ENCODE measurements at regions not wholly inside any gene's neighbourhood (a gene's known extent, or its start where the extent isn't known, plus 50 kb on each side); places are given as distances from the start of the nearest gene placed in this dataset.

DNA sequence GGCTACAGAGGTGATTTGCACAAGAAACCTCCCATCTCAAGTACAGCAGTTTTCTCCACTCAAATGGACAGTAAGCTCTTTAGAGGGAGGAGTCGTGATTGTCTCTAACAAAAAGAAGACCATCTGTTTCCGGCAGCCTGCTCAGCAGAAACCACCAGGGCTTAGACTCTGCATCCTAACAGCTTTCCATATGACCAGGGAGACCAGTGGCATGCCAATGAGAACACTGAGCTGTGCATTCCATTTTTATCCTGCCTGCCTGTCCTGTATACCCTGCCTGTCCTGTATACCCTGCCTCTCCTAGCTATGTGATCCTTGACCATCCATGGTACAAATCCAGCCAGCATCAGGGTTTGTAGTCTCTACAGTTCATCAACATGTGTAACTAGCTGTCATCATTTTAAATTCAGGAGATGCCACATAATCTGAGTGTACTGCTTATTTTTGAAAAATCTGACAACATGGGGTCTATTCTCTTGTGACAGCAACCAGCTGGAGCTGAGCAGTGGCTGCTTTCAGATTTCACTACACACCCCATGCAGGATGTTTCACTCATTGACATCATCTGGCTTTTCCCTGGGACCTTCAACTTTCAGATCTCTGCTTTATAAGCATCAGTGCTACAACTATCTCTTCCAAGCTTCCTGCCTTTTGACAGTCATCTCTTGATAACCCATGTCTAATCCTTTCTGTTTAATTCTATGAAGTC is 50.5 kb upstream of the POU2AF2 start:
- peaks cover 5% of the 10 kb centered on the region for H3K27me3 Mint-ChIP-seq (ENCODE audit: low read depth)
- H3K36me3 Mint-ChIP-seq (ENCODE audit: low read depth) = no peaks in the 10 kb centered on the region
- no peak for DNase-seq
- H3K9me3 Mint-ChIP-seq = no peaks in the 10 kb centered on the region
- H3K4me1 Mint-ChIP-seq (ENCODE audit: low read depth) = no peaks in the 10 kb centered on the region
- CTCF ChIA-PET = interaction anchor here (0.9 kb wide), 1 partner anchor 669 kb away, joined by 3 read pairs; no protein-coding TSS in a partner anchor
- no peak overlapping the region for H3K4me3 Mint-ChIP-seq
- intact Hi-C loops (cut with micrococcal nuclease) = no loop called here
- no peak overlapping the region for H3K27ac Mint-ChIP-seq

DNA sequence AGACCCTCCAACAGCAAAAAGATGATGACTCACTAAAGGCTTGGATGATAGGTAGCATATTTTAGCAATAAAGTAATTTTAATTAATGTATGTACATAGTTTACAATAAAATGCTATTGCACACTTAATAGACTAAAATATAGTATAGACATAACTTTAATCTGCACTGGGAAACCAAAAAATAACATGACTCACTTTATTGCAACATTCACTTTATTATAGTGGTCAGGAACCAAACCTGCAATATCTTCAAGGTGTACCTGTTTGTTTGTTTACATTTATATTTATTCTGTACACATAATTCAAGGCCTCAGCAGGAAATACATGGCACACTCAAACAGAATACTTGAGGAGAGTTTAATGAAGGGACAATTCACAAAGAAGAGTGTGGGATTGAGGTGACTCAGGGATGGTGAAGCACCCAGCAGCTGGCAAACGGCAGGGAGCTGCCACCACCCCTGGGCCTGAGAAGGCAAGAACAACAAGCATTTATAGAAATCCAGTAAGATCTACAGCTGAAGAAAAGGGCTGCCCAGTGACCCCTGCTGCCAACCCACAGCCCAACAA is 51.5 kb upstream of the POU2AF2 start:
- no peaks in the 10 kb centered on the region for H3K4me1 Mint-ChIP-seq (ENCODE audit: low read depth)
- H3K27ac Mint-ChIP-seq = no peak overlapping the region
- intact Hi-C loops (cut with micrococcal nuclease) = no loop called here
- no peaks in the 10 kb centered on the region for H3K9me3 Mint-ChIP-seq
- no peak overlapping the region for H3K4me3 Mint-ChIP-seq
- no peaks in the 10 kb centered on the region for H3K36me3 Mint-ChIP-seq (ENCODE audit: low read depth)
- H3K27me3 Mint-ChIP-seq (ENCODE audit: low read depth) = peaks cover 5% of the 10 kb centered on the region
- CTCF ChIA-PET = no interaction called here
- no peak for DNase-seq

DNA sequence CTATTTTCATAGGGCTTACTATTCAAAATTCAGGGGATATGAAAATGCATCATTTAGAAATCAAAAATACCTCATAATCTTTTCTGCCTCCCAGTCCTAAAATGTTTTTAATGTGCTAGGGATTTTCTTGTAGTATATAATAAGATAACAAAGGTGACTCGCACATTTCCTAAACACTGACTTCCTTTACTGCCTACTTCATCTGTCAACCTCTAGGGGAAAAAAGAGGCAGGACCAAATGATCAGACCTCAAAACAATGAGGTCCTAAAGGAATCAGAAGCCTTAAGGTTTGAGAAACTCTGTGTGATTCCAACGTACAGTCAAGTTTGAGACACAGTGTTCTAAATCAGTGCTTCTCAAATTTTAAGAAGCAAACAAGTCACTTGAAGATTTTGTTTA is 56.1 kb upstream of the POU2AF2 start:
- Mint-ChIP-seq H3K27ac (no peak overlapping the region), H3K4me3 (no peak overlapping the region), H3K27me3 (ENCODE audit: low read depth) (peaks cover 16% of the 10 kb centered on the region), H3K9me3 (no peaks in the 10 kb centered on the region), H3K4me1 (ENCODE audit: low read depth) (peaks cover 4% of the 10 kb centered on the region), H3K36me3 (ENCODE audit: low read depth) (no peaks in the 10 kb centered on the region)
- no peak for DNase-seq
- intact Hi-C loops (cut with micrococcal nuclease) = no loop called here
- CTCF ChIA-PET = no interaction called here

DNA sequence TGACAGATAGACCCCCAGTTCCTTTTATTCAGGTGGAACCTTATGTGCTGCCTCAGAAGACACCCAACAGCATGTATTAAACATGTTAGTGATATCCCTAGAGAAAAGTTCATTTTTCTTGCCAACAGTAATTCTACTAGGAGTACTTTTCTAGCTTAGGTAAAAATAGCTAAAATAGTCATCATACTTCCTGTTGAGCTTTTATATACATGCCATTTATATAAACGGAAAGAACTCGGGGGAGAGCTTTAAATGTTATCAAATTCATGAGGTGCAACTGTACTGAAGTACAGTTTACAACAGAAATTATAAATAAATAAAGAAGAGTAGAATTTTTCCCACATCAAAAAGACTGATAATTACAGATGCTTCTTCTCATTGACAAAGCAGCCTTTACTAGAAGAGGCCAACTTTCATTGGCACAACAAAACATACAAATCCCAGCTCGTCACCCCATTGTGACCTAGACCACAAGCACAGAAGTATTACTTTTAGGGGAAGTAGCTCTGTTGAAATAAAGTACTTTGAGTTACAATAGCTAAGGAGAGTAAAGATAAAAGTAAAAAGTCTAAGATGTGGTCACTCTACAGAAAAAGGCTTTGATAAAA is 59.1 kb upstream of the POU2AF2 start:
- CTCF ChIA-PET = interaction anchor here (1.7 kb wide), 1 partner anchor 44 kb away, joined by 3 read pairs; no protein-coding TSS in a partner anchor
- no peak for DNase-seq
- H3K27me3 Mint-ChIP-seq (ENCODE audit: low read depth) = peaks cover 16% of the 10 kb centered on the region
- intact Hi-C loops (cut with micrococcal nuclease) = no loop called here
- no peaks in the 10 kb centered on the region for H3K36me3 Mint-ChIP-seq (ENCODE audit: low read depth)
- H3K9me3 Mint-ChIP-seq = no peaks in the 10 kb centered on the region
- no peak overlapping the region for H3K4me3 Mint-ChIP-seq
- H3K4me1 Mint-ChIP-seq (ENCODE audit: low read depth) = peaks cover 4% of the 10 kb centered on the region
- no peak overlapping the region for H3K27ac Mint-ChIP-seq

DNA sequence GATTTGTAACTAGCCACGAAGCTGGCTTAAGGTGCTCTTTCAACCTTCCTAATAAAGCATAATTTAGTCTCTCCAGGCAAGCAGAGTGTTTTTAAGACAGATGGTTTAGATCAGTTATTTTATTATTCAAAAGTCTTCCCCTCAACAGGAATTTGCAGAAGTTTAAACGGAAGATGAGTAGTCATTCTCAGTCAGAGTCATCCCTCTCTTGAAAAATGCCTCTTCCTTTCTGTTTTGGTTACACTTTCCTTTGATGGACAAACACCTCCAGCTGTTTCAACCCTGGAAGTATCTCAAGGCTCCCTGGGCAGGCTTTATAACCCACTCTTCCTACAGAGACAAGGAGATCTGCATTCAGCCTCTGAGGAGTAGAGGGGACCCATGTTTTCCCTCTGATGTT is 60.3 kb upstream of the POU2AF2 start:
- Mint-ChIP-seq H3K9me3 (no peaks in the 10 kb centered on the region), H3K27me3 (ENCODE audit: low read depth) (peaks cover 13% of the 10 kb centered on the region), H3K4me3 (no peak overlapping the region), H3K4me1 (ENCODE audit: low read depth) (peaks cover 4% of the 10 kb centered on the region), H3K27ac (no peak overlapping the region), H3K36me3 (ENCODE audit: low read depth) (no peaks in the 10 kb centered on the region)
- intact Hi-C loops (cut with micrococcal nuclease) = no loop called here
- CTCF ChIA-PET = no interaction called here
- no peak for DNase-seq

DNA sequence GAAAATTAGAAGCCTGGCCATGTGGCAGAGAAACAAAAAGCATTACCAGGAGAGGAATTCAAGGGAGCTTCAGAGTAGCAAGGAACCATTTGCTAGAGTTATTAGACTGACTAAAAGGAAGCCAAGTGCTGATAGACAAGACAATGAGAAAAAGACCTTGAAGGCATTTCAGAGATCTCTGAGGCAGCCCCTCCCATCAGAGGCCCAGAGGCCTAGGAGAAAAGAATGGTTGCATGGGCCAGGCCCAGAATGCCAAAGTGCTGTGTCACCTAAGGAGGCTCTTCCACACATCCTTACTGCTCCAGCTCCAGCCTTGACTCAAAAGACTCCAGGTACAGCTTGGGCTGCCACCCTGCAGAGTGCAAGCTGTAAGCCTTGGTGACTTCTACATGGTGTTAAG is 61.8 kb upstream of the POU2AF2 start:
- peaks cover 6% of the 10 kb centered on the region for H3K4me1 Mint-ChIP-seq (ENCODE audit: low read depth)
- no peak overlapping the region for H3K4me3 Mint-ChIP-seq
- CTCF ChIA-PET = no interaction called here
- no peak for DNase-seq
- H3K9me3 Mint-ChIP-seq = no peaks in the 10 kb centered on the region
- peaks cover 13% of the 10 kb centered on the region for H3K27me3 Mint-ChIP-seq (ENCODE audit: low read depth)
- no peaks in the 10 kb centered on the region for H3K36me3 Mint-ChIP-seq (ENCODE audit: low read depth)
- no peak overlapping the region for H3K27ac Mint-ChIP-seq
- intact Hi-C loops (cut with micrococcal nuclease) = no loop called here

DNA sequence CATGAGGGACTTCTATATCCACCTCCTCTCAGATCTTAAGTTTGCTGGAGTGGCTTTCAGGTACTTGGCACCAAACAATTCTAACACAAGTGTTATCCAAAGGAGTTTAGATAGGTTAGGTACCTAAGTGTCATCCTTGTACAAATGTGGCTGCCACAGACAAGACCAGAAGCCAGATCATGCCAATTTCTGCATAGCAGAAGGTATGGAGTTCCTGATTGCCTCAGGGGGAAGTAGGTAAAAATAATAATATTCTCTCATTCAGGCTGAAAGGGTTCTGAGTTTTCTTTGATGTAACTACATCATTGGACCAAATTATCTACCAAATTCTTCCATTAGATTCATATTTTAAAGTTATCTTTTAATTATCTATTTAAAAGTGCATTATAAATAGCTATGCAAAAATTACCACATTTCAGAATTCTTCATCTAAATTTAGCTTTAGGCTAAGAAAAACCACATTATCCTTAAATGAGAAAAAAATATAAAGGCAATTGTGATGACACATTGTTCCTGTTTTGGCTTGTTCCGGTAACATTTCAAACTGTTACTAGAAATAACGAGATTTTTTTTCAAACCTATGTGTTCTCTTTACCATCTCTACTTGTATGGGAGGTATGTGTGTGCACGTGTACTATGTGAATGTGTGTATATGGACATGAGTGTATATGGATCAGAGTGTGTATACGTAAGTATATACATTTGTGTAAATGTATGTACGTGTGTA is 66.2 kb upstream of the POU2AF2 start:
- Mint-ChIP-seq H3K4me1 (ENCODE audit: low read depth) (peaks cover 2% of the 10 kb centered on the region), H3K27ac (no peak overlapping the region), H3K9me3 (no peaks in the 10 kb centered on the region), H3K36me3 (ENCODE audit: low read depth) (no peaks in the 10 kb centered on the region), H3K27me3 (ENCODE audit: low read depth) (no peaks in the 10 kb centered on the region), H3K4me3 (no peak overlapping the region)
- intact Hi-C loops (cut with micrococcal nuclease) = no loop called here
- DNase-seq = no peak
- CTCF ChIA-PET = interaction anchor here (0.7 kb wide), 1 partner anchor 91 kb away, joined by 3 read pairs; no protein-coding TSS in a partner anchor

DNA sequence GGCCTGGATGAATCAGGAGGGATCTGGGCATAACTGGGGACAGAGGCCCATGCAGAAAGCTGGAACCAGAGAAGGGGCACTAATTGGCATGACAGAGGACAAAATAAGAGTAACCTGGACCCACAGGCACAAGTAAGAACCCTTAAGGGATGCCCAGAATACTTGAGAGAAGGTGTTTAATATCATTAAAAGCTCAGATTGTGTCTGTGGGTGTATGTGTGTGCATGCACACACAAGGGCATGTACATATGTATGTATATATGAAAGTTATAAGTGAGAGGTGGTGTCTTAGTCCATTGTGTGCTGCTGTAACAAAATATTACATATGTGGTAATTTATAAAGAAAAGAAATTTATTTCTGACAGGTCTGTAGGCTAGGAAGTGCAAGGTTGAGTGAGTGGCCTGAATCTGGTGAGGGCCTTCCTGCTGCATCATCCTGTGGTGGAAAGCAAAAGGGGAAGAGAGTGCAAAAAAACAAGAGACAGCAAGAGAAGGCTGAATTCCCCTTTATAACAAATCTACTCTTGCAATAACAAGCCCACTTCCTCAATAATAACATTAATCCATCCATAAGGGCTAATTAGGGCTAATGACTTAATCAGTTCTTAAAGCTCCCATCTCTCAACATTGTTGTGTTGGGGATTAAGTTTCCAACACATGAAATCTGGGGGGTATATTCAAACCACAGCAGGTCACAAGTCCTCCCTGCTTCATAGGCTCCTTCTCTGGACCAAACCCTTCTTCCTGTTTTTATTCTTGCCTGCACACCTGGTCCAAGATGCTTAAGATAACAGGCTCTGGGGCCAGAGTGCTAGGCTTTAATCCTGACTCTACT is 68.3 kb upstream of the POU2AF2 start:
- no peak for DNase-seq
- H3K27ac Mint-ChIP-seq = no peak overlapping the region
- no peak overlapping the region for H3K4me3 Mint-ChIP-seq
- CTCF ChIA-PET = no interaction called here
- no peaks in the 10 kb centered on the region for H3K27me3 Mint-ChIP-seq (ENCODE audit: low read depth)
- H3K36me3 Mint-ChIP-seq (ENCODE audit: low read depth) = no peaks in the 10 kb centered on the region
- intact Hi-C loops (cut with micrococcal nuclease) = no loop called here
- H3K4me1 Mint-ChIP-seq (ENCODE audit: low read depth) = peaks cover 2% of the 10 kb centered on the region
- no peaks in the 10 kb centered on the region for H3K9me3 Mint-ChIP-seq

DNA sequence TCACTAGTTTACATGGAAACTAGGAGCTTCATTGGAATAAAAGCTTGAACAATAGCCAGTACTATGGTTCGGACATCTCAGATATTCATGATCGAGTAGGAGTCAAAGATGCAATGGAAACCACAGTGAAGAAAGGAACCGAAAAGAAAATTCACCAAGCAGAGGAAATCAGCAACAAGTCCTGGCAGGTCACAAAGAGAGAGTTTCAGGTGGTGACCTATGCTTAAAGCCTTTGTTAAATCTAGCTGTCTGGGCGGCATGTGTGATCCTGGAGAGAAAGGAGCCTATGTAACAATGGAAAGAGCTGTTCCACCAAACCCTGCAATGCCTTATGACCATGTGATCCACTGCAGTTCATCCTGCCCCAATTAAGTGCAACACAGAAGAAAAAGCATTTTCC is 68.9 kb upstream of the POU2AF2 start:
- Mint-ChIP-seq H3K9me3 (no peaks in the 10 kb centered on the region), H3K27me3 (ENCODE audit: low read depth) (no peaks in the 10 kb centered on the region), H3K4me3 (no peak overlapping the region), H3K4me1 (ENCODE audit: low read depth) (peaks cover 2% of the 10 kb centered on the region), H3K36me3 (ENCODE audit: low read depth) (no peaks in the 10 kb centered on the region), H3K27ac (no peak overlapping the region)
- CTCF ChIA-PET = no interaction called here
- no peak for DNase-seq
- intact Hi-C loops (cut with micrococcal nuclease) = no loop called here

DNA sequence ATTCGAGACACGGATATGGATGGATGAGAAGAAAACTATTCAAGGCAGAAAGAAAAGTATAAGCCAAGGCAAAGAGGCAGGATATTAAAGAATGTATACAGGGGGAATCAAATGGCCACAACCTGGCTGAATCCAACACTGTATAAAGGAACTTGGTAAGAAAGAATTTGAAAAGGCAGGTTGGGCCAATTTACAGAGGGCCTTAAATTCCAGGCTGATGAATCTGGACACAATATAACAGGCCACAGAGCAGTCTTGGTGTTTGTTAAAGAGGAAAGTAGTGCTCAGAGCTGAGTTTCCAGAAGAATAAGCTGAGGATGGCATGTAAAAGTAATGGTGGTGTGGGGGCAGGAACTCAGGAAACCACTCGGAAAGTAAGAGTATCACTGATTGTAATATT is 72.3 kb upstream of the POU2AF2 start:
- intact Hi-C loops (cut with micrococcal nuclease) = no loop called here
- H3K9me3 Mint-ChIP-seq = no peaks in the 10 kb centered on the region
- CTCF ChIA-PET = no interaction called here
- no peaks in the 10 kb centered on the region for H3K36me3 Mint-ChIP-seq (ENCODE audit: low read depth)
- no peak overlapping the region for H3K27ac Mint-ChIP-seq
- H3K27me3 Mint-ChIP-seq (ENCODE audit: low read depth) = no peaks in the 10 kb centered on the region
- DNase-seq = no peak
- H3K4me1 Mint-ChIP-seq (ENCODE audit: low read depth) = no peaks in the 10 kb centered on the region
- no peak overlapping the region for H3K4me3 Mint-ChIP-seq

DNA sequence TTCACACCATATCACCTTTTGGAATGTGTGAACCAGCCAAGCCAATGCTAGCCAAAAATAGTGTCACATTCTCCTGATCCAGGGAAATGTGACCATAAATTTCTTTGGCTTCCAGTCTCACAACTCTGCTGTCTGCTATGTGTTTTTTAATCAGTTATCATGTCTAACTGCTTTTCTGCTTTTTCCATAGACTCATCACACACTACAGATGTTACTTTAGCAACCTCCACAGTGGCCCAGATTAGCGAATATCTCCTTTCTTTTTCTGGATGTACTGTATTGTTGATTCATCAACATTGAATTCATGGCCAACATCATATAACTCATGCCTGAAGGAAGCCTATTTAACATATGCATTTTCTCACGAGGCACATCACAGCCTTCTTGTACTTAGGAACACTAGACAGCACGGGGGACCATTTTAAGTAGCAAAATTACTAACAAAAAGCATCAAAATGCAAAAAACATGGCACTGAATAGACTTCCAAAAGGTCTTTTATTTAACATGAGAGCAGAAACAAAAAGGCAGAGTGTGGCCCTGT is 73.1 kb upstream of the POU2AF2 start:
- Mint-ChIP-seq H3K4me3 (no peak overlapping the region), H3K4me1 (ENCODE audit: low read depth) (no peaks in the 10 kb centered on the region), H3K9me3 (no peaks in the 10 kb centered on the region), H3K27me3 (ENCODE audit: low read depth) (no peaks in the 10 kb centered on the region), H3K36me3 (ENCODE audit: low read depth) (no peaks in the 10 kb centered on the region), H3K27ac (no peak overlapping the region)
- intact Hi-C loops (cut with micrococcal nuclease) = no loop called here
- CTCF ChIA-PET = no interaction called here
- no peak for DNase-seq

Measured in activated naive CD4-positive, alpha-beta T cell treated with anti-CD3 and anti-CD28 coated beads for 36 hours (primary cell).